ENCODE measurements at regions not wholly inside any gene's neighbourhood (a gene's known extent, or its start where the extent isn't known, plus 50 kb on each side); places are given as distances from the start of the nearest gene placed in this dataset.

DNA sequence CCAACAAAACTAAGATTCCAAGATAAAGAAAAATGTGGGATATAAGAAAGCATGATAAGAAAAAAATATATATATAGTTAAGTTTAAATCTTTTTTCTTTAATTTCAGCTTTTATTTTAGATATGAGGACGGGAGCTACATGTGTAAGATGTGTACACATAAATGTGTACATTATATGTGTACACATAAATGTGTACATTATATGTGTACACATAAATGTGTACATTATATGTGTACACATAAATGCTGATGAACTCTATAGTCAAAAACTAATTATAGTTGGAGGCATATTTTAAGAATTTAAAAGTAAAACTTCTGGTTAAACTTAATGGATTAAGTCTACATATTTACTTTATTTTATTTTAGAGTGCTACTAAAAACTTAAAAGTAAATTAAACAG is 123.6 kb downstream of the BTG1 start:
- H3K9me3 Mint-ChIP-seq (ENCODE audit: insufficient read depth), result peaks cover 2% of the 10 kb centered on the region
- Histone ChIP-seq H2AFZ (ENCODE audit: insufficient read depth, low read depth, low read length, poor library complexity, severe bottlenecking) (no peak overlapping the region), H3K9ac (ENCODE audit: low read length) (no peak overlapping the region), H3K4me3 (ENCODE audit: control extremely low read depth in 1 of 5, extremely low read depth in 1 of 5, insufficient read depth in 1 of 5, low read depth in 2 of 5, low read length in 4 of 5) (no peak overlapping the region), H3K27ac (ENCODE audit: low read length in 2 of 2) (no peak overlapping the region), H3K4me2 (replicated peaks; ENCODE audit: low read depth, low read length, poor library complexity, severe bottlenecking) (no peak overlapping the region), H3K9me3 (ENCODE audit: control extremely low read depth in 1 of 3, control insufficient read depth in 2 of 3, insufficient read depth in 1 of 3, low read length in 2 of 3) (peaks cover 0 to 1% (median 0%) of the 10 kb centered on the region in 3 donors), H3K36me3 (replicated peaks in 1 of 2; ENCODE audit: control extremely low read depth in 1 of 2, control insufficient read depth in 1 of 2, extremely low read depth in 1 of 2, insufficient read depth in 2 of 2, low read length in 1 of 2) (no peaks in the 10 kb centered on the region), H3K27me3 (replicated peaks in 1 of 4; ENCODE audit: control extremely low read depth in 1 of 4, control insufficient read depth in 3 of 4, insufficient read depth in 4 of 4, low read length in 3 of 4) (no peaks in the 10 kb centered on the region), H4K20me1 (ENCODE audit: control insufficient read depth, insufficient read depth, low read length, poor library complexity, severe bottlenecking) (no peaks in the 10 kb centered on the region), H3K79me2 (ENCODE audit: control insufficient read depth, insufficient read depth, low read length) (no peaks in the 10 kb centered on the region), H3K4me1 (ENCODE audit: control insufficient read depth in 2 of 2, insufficient read depth in 2 of 2, low read length in 2 of 2) (no peaks in the 10 kb centered on the region)
- WGBS (ENCODE audit: insufficient coverage), result no CpG with 5 or more reads among the region's 1 CpG
- H3K27me3 Mint-ChIP-seq, result no peaks in the 10 kb centered on the region
- intact Hi-C loops (cut with micrococcal nuclease), result no loop called here
- no peak overlapping the region for H3K4me3 Mint-ChIP-seq
- CTCF ChIA-PET, result interaction anchor here (0.6 kb wide), 1 partner anchor 11 kb away, joined by 3 read pairs; no protein-coding TSS in a partner anchor
- DNase-seq, result no peak
- H3K27ac Mint-ChIP-seq, result no peak overlapping the region
- H3K4me1 Mint-ChIP-seq, result no peaks in the 10 kb centered on the region
- no peak for ATAC-seq (ENCODE audit: low read depth)
- POLR2A ChIA-PET, result interaction anchor here (0.6 kb wide), 1 partner anchor 124 kb away, joined by 6 read pairs; the partner anchor contains the start of gene BTG1
- TF ChIP-seq, protein P1, sequence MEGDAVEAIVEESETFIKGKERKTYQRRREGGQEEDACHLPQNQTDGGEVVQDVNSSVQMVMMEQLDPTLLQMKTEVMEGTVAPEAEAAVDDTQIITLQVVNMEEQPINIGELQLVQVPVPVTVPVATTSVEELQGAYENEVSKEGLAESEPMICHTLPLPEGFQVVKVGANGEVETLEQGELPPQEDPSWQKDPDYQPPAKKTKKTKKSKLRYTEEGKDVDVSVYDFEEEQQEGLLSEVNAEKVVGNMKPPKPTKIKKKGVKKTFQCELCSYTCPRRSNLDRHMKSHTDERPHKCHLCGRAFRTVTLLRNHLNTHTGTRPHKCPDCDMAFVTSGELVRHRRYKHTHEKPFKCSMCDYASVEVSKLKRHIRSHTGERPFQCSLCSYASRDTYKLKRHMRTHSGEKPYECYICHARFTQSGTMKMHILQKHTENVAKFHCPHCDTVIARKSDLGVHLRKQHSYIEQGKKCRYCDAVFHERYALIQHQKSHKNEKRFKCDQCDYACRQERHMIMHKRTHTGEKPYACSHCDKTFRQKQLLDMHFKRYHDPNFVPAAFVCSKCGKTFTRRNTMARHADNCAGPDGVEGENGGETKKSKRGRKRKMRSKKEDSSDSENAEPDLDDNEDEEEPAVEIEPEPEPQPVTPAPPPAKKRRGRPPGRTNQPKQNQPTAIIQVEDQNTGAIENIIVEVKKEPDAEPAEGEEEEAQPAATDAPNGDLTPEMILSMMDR (IDR thresholded peaks at IDR 0.05), result no peak
- no peak for TF ChIP-seq EZH2 (IDR thresholded peaks at IDR 0.05; ENCODE audit: borderline replicate concordance, insufficient read depth, low read depth, low read length, poor library complexity, severe bottlenecking)

DNA sequence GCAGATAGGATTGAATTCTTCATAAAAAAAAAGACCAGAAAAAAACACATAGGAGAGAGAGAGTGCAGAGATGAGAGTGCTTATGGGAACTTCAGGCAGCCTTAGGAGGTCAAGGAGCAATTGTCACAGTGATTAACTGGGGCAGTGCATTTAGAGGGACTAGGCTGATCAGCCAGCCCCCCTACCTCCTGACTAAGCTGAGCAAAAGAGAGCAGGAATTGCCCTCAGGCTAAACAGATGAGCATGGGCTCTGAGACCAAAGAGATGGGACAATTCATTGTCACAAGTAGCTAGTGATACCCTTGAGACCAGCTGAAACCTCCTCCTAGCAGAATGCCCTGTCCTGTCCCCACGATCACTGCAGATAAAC is 124.0 kb downstream of the BTG1 start:
- Mint-ChIP-seq H3K27me3 (no peaks in the 10 kb centered on the region), H3K4me1 (no peaks in the 10 kb centered on the region), H3K9me3 (ENCODE audit: insufficient read depth) (peaks cover 2% of the 10 kb centered on the region), H3K27ac (no peak overlapping the region), H3K4me3 (no peak overlapping the region)
- ChIA-PET CTCF (interaction anchor here (0.6 kb wide), 1 partner anchor 11 kb away, joined by 3 read pairs; no protein-coding TSS in a partner anchor), POLR2A (no interaction called here)
- H3K27me3 ChIP-seq (replicated peaks in 1 of 4; ENCODE audit: control extremely low read depth in 1 of 4, control insufficient read depth in 3 of 4, insufficient read depth in 4 of 4, low read length in 3 of 4), result no peaks in the 10 kb centered on the region
- no peaks in the 10 kb centered on the region for H3K4me1 ChIP-seq (ENCODE audit: control insufficient read depth in 2 of 2, insufficient read depth in 2 of 2, low read length in 2 of 2)
- peaks cover 0 to 1% (median 0%) of the 10 kb centered on the region in 3 donors for H3K9me3 ChIP-seq (ENCODE audit: control extremely low read depth in 1 of 3, control insufficient read depth in 2 of 3, insufficient read depth in 1 of 3, low read length in 2 of 3)
- no peak overlapping the region for H3K4me2 ChIP-seq (replicated peaks; ENCODE audit: low read depth, low read length, poor library complexity, severe bottlenecking)
- ATAC-seq (ENCODE audit: low read depth), result no peak
- DNase-seq, result no peak
- no peak overlapping the region for H3K4me3 ChIP-seq (ENCODE audit: control extremely low read depth in 1 of 5, extremely low read depth in 1 of 5, insufficient read depth in 1 of 5, low read depth in 2 of 5, low read length in 4 of 5)
- intact Hi-C loops (cut with micrococcal nuclease), result no loop called here
- H3K27ac ChIP-seq (ENCODE audit: low read length in 2 of 2), result no peak overlapping the region
- no CpG with 5 or more reads among the region's 1 CpG for WGBS (ENCODE audit: insufficient coverage)
- H4K20me1 ChIP-seq (ENCODE audit: control insufficient read depth, insufficient read depth, low read length, poor library complexity, severe bottlenecking), result no peaks in the 10 kb centered on the region
- H2AFZ ChIP-seq (ENCODE audit: insufficient read depth, low read depth, low read length, poor library complexity, severe bottlenecking), result no peak overlapping the region
- no peak for TF ChIP-seq EZH2 (IDR thresholded peaks at IDR 0.05; ENCODE audit: borderline replicate concordance, insufficient read depth, low read depth, low read length, poor library complexity, severe bottlenecking)
- TF ChIP-seq, protein P1 (IDR thresholded peaks at IDR 0.05), result no peak
- no peak overlapping the region for H3K9ac ChIP-seq (ENCODE audit: low read length)
- H3K36me3 ChIP-seq (replicated peaks in 1 of 2; ENCODE audit: control extremely low read depth in 1 of 2, control insufficient read depth in 1 of 2, extremely low read depth in 1 of 2, insufficient read depth in 2 of 2, low read length in 1 of 2), result no peaks in the 10 kb centered on the region
- no peaks in the 10 kb centered on the region for H3K79me2 ChIP-seq (ENCODE audit: control insufficient read depth, insufficient read depth, low read length)
